WI38 (cell line): ENCODE measurements at regions not wholly inside any gene's neighbourhood (a gene's known extent, or its start where the extent isn't known, plus 50 kb on each side); places are given as distances from the start of the nearest gene placed in this dataset.
"Not testable (repeated sequence)": the region's sequence is repeated elsewhere in the genome, so short reads cannot be mapped to it uniquely, and the experiment has no call there.

Source experiments
- H3K4me3 ChIP-seq: 2 replicates; pipeline ENCODE4 v1.5.1; 2011; ENCODE audit warnings: low read depth, mild to moderate bottlenecking, control low read depth, low read length
- TF ChIP-seq, protein P1 (sequence below): IDR thresholded peaks from 2 replicates; pipeline ENCODE4 v1.5.1; 2012; ENCODE audit warnings: low read depth, mild to moderate bottlenecking, control low read depth, low read length

DNA sequence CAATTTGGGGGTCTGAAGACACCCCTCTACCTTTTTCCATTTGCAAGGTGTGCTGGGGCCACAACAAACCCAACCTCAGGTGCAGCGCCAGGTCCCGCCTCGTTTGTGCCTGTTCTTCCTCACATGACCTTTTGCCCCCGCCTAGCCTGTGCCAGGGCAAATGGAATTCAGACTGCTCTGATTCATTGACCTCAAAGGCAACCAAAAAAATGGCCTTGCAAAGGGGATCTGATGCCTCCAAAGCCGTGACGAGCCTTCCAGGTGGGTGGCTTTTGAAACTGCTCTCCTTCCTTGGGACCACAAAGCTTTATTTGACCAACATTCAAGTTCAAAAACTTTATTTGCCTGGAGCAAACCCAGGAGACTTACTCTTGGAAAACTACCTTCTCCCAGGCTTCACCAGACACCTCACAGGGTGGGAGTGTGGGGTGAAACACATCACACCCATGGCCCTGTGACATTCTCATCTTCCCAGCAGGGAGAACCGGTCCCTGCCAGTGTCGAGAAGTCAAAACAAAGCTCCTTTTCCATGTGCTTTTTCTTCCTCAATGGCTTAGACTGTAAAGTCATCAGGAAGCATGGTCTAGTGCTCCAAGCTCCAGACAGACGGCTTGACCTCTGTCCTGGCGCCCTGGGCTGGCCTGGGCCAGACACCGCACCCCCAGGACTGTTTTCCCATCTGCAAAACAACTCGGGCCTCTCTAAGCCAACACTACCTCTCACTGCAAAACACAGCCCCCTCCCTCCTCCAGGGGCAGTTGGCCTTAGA lies 103.9 kb upstream of the HES1 start:
- TF ChIP-seq, protein P1, sequence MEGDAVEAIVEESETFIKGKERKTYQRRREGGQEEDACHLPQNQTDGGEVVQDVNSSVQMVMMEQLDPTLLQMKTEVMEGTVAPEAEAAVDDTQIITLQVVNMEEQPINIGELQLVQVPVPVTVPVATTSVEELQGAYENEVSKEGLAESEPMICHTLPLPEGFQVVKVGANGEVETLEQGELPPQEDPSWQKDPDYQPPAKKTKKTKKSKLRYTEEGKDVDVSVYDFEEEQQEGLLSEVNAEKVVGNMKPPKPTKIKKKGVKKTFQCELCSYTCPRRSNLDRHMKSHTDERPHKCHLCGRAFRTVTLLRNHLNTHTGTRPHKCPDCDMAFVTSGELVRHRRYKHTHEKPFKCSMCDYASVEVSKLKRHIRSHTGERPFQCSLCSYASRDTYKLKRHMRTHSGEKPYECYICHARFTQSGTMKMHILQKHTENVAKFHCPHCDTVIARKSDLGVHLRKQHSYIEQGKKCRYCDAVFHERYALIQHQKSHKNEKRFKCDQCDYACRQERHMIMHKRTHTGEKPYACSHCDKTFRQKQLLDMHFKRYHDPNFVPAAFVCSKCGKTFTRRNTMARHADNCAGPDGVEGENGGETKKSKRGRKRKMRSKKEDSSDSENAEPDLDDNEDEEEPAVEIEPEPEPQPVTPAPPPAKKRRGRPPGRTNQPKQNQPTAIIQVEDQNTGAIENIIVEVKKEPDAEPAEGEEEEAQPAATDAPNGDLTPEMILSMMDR = no peak
- H3K4me3 ChIP-seq = no peak overlapping the region

DNA sequence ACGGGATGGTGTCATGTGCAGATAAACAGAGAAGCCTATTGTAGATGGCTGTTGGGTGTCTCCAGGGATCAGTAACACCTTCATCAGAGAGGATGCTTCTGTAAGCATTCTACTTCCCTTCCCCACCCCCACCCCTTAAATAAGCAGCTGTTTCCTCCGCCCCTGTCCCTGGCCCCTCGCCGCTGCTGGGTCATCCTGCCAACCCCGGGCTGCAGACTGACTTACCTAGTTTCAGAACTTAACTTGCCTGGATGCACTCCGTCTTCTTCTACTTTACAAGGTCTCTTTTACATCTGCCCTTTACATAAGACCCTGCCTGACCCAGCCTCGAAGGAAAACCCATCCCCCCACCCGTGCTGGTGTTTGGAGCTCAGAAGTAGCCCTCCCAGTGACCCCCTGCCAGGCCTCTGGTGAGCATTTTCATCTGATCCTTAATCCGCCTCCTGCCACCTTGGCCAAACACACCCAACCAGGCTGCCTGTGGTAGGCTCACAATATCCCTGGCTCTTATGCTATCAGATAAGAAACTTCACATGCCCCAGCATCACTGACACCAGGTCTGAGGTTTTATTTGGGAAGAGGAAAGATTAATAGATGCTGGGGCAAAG lies 103.0 kb upstream of the HES1 start:
- no peak overlapping the region for H3K4me3 ChIP-seq
- TF ChIP-seq, protein P1 = no peak

DNA sequence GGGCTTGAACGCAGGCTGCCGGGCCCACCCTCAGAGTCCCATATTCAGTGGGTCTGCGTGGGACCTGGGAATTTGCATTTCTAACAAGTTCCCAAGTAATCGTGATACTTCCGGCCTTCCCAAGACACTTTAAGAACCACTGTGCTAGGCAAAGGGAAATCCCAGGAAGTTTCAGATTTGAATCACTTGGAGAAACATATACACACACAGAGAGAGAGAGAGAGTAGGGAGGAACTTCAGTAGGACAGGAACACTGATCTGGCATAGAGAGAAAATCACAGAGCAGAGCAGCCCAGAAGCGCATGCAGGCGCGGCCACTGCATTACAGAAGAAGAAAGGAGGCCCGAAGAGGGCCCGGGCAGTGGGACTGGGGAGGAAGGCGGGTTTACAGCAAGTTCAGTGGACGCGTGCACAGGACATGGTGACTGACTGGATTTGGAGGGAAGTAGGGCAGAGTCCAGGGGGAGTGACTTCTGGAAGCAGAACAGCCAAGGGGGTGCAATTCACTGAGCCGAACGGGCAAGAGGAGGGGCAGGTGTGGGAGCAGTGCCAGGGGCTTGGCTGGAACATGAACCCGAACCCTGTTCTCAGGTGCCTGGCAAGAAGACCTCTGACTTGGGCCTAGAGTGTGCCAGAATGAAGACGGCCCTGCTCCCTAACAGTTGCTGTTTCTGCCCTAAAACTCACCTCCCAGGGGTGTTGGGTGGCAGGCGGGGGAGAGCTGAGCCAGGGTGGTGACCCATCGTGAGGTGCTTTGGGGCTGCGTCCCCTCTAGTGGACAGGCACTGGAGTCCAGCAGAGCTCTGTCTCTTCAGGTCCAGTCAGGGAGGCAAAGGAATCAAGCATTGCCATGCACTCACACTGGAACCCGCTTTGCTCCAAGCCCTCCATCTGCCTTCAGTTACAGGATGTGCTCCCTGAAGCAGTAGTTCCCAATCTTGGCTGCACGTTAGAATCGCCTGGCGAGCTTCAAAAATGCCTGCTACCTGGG lies 101.3 kb upstream of the HES1 start:
- TF ChIP-seq, protein P1 = no peak
- no peak overlapping the region for H3K4me3 ChIP-seq

DNA sequence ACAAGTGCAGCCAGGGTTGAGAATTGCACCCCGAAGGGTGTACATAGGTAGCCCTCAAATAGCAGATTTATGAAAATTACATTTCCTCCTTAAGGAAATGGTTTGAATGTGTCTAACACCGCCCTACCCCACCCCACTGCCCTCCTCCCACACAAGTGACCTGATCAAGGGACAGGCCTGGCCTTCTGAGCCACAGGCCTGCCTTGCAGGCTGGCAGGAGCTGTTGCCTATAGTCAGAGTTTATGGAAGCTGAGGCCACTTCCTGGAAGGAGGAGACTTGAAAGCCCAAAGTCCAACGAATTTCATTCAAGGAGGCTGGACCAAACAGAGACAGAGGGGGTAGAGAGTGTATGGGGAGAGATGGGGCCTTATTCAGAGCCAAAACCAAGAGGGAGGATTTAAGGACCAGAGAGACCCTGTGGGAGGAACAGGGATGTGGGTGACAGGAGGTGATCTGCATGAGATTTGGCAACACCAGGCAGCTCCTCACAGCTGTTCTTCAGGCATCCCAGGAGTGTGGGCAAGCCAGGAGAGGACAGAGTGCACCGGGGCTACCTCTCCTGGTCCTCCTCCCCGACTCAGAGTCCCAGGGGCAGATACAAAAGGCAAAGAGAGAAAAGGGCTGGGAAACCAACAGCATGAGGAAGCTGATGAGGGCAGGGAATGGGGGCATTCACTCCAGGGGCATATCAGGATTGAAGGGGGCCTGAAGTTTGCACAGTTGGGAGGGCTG lies 100.4 kb upstream of the HES1 start:
- H3K4me3 ChIP-seq = no peak overlapping the region
- TF ChIP-seq, protein P1 = no peak

DNA sequence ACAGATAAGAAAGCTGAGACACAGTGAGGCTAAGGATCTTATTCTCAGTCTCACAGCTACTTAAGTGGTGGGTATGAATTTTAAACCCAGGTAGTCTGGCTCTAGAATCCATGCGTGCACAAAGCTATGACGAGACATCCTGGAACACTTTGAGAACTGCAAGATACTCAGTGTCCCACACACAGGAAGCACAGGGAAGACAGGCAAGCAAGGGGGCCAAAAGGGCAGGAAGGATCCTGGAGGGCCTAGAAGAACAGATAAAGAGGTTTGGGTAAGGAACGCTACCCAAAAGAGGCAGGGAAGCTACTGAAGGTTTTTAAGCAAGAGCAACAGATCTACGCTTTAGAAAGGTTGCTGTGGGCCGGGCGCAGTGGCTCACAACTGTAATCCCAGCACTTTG lies 99.1 kb upstream of the HES1 start:
- TF ChIP-seq, protein P1 = no peak
- H3K4me3 ChIP-seq = no peak overlapping the region

DNA sequence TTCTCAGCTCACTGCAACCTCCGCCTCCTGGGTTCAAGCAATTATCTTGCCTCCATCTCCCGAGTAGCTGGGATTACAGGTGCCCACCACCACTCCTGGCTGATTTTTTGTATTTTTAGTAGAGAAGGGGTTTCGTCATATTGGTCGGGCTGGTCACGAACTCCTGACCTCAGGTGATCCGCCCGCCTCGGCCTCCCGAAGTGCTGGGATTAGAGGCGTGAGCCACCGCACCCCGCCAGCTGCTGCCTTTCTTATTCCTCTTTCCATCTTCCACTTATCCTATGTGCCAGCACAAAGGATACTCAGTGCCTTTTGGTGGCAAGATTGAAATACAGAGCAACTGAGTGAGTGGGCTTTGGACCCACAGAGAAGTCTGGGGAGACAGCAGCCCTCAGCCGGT lies 97.6 kb upstream of the HES1 start:
- not testable (repeated sequence) for H3K4me3 ChIP-seq

DNA sequence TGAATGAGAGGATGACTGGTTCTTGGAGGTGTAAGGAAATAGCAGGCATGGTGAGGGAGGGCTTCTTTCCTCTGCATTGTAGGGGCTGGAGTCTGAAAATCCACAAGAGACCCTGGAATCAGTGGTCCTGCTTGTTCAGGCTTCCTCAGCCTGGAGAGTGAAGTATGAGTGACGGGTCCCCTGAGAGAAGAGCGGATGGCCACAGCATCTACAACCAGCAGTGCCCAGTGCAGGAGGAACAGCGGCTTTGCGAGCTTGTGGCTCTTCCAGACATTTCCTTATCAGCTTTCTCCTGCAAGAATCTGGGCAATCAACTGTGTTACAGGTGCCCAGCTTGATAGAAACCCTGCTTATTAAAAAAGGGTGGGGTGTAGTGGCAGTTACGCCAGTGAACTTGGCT lies 97.0 kb upstream of the HES1 start:
- TF ChIP-seq, protein P1 = no peak
- no peak overlapping the region for H3K4me3 ChIP-seq
